Left renal cortex interstitium (tissue), 4 donors: ENCODE measurements at regions not wholly inside any gene's neighbourhood (a gene's known extent, or its start where the extent isn't known, plus 50 kb on each side); places are given as distances from the start of the nearest gene placed in this dataset.
"Not testable (repeated sequence)": the region's sequence is repeated elsewhere in the genome, so short reads cannot be mapped to it uniquely, and the experiment has no call there.

Experiments used
- DNase-seq, 4 donors: peaks; one replicate each; pipeline ENCODE4 v3.0.0-alpha.2; 2013; ENCODE audit warnings: low read depth in 4 of 4, low spot score in 2 of 4, missing footprints in 1 of 4

- no peak for DNase-seq
These were observed 560.0 kb downstream of the ADCYAP1 start for GRCh38 chr18:1464444-1465217.

- DNase-seq: no peak
These were observed 561.4 kb downstream of the ADCYAP1 start for GRCh38 chr18:1466035-1466434.

GRCh38 chr18:1467461-1467964, 562.8 kb downstream of the ADCYAP1 start:
- DNase-seq: no peak

- DNase-seq: no peak
These were observed 563.9 kb downstream of the ADCYAP1 start for GRCh38 chr18:1468550-1468949.

GRCh38 chr18:1475867-1476266, 571.2 kb downstream of the ADCYAP1 start:
- no peak for DNase-seq

- no peak for DNase-seq
These were observed 575.6 kb downstream of the ADCYAP1 start for GRCh38 chr18:1480309-1480708.

GRCh38 chr18:1481577-1481976, 576.9 kb downstream of the ADCYAP1 start:
- no peak for DNase-seq

GRCh38 chr18:1483385-1483784, 578.7 kb downstream of the ADCYAP1 start:
- DNase-seq: no peak

- DNase-seq: no peak
These were observed 582.8 kb downstream of the ADCYAP1 start for GRCh38 chr18:1487457-1487856.

- no peak for DNase-seq
These were observed 583.7 kb downstream of the ADCYAP1 start for GRCh38 chr18:1488394-1488793.

- no peak for DNase-seq
These were observed 584.3 kb downstream of the ADCYAP1 start for GRCh38 chr18:1488957-1489356.

- no peak for DNase-seq
These were observed 590.7 kb downstream of the ADCYAP1 start for GRCh38 chr18:1495387-1495786.

GRCh38 chr18:1496096-1496495, 591.4 kb downstream of the ADCYAP1 start:
- no peak for DNase-seq

- DNase-seq: no peak
These were observed 593.5 kb downstream of the ADCYAP1 start for GRCh38 chr18:1498216-1498615.

- no peak for DNase-seq
These were observed 594.6 kb downstream of the ADCYAP1 start for GRCh38 chr18:1499265-1499664.

- DNase-seq: no peak
These were observed 599.2 kb downstream of the ADCYAP1 start for GRCh38 chr18:1503847-1504246.

- no peak for DNase-seq
These were observed 601.2 kb downstream of the ADCYAP1 start for GRCh38 chr18:1505856-1506255.

- no peak for DNase-seq
These were observed 606.0 kb downstream of the ADCYAP1 start for GRCh38 chr18:1510542-1511179.

GRCh38 chr18:1511619-1512311, 607.1 kb downstream of the ADCYAP1 start:
- no peak for DNase-seq

- DNase-seq: no peak
These were observed 608.8 kb downstream of the ADCYAP1 start for GRCh38 chr18:1513519-1513918.

- DNase-seq: not testable (repeated sequence)
These were observed 617.0 kb downstream of the ADCYAP1 start for GRCh38 chr18:1521588-1522248.
